OCI-LY7 (cell line): ENCODE measurements at regions not wholly inside any gene's neighbourhood (a gene's known extent, or its start where the extent isn't known, plus 50 kb on each side); places are given as distances from the start of the nearest gene placed in this dataset.

Source experiments
- EZH2phosphoT487 ChIP-seq: fragments of 200-600 bp; sonication (generic); IDR thresholded peaks from 2 replicates; pipeline ENCODE4 v1.6.1; 2018; ENCODE audit warnings: low read depth, borderline replicate concordance, mild to moderate bottlenecking, mixed run types, antibody characterized with exemption, low read length, moderate library complexity, mixed read lengths
- TF ChIP-seq, protein P1 (sequence below): fragments of 200-600 bp; sonication (generic); conservative IDR thresholded peaks from 2 replicates; pipeline ENCODE4 v1.5.1; 2014; ENCODE audit warnings: mild to moderate bottlenecking, antibody characterized with exemption, low read length, moderate library complexity, mixed read lengths

DNA sequence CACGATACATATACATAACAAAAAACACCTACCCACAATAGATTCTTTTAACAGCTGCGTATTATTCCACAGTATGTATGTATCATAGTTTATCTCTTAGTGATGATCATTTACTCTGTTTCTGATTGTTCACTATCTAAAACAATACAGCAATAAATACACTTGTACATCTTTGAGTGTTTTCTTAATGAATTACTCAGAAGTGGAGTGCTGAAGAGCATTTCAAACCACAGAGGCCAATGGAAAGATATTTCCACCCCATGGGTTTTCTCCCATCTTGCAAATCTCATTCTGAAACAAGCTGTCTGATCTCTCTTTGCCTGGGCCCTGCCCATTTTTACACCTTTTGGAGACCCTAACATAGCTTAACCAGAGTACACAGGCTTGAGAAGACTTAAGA is 113.8 kb upstream of the KLF7 start:
- TF ChIP-seq, protein P1, sequence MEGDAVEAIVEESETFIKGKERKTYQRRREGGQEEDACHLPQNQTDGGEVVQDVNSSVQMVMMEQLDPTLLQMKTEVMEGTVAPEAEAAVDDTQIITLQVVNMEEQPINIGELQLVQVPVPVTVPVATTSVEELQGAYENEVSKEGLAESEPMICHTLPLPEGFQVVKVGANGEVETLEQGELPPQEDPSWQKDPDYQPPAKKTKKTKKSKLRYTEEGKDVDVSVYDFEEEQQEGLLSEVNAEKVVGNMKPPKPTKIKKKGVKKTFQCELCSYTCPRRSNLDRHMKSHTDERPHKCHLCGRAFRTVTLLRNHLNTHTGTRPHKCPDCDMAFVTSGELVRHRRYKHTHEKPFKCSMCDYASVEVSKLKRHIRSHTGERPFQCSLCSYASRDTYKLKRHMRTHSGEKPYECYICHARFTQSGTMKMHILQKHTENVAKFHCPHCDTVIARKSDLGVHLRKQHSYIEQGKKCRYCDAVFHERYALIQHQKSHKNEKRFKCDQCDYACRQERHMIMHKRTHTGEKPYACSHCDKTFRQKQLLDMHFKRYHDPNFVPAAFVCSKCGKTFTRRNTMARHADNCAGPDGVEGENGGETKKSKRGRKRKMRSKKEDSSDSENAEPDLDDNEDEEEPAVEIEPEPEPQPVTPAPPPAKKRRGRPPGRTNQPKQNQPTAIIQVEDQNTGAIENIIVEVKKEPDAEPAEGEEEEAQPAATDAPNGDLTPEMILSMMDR = no peak
- no peak for TF ChIP-seq EZH2phosphoT487
